H9 (cell line): ENCODE measurements at regions not wholly inside any gene's neighbourhood (a gene's known extent, or its start where the extent isn't known, plus 50 kb on each side); places are given as distances from the start of the nearest gene placed in this dataset.

Experiments used
- DNase-seq: peaks from one replicate; pipeline ENCODE4 v3.0.0-alpha.2; 2017
- H2AFZ ChIP-seq: one replicate; pipeline ENCODE4 v1.6.1; 2013; ENCODE audit warnings: mild to moderate bottlenecking, low read length, control low read depth, moderate library complexity
- H2AK5ac ChIP-seq: 2 replicates; pipeline ENCODE4 v1.6.1; 2013; ENCODE audit warnings: low read length, control low read depth, mixed read lengths; ENCODE audit not compliant: insufficient read length
- H2BK120ac ChIP-seq: one replicate; pipeline ENCODE4 v1.6.1; 2013; ENCODE audit warnings: low read depth, mild to moderate bottlenecking, low read length, control low read depth, inconsistent platforms; ENCODE audit not compliant: poor library complexity, severe bottlenecking
- H2BK12ac ChIP-seq: 2 replicates; pipeline ENCODE4 v1.6.1; 2013; ENCODE audit warnings: low read length, control low read depth, mixed read lengths, low read depth; ENCODE audit not compliant: insufficient read length
- H2BK15ac ChIP-seq: 2 replicates; pipeline ENCODE4 v1.6.1; 2013; ENCODE audit warnings: low read depth, low read length, control low read depth
- H2BK20ac ChIP-seq: one replicate; pipeline ENCODE4 v1.6.1; 2013; ENCODE audit warnings: low read depth, mild to moderate bottlenecking, low read length, control low read depth, inconsistent platforms; ENCODE audit not compliant: poor library complexity, severe bottlenecking
- H2BK5ac ChIP-seq: 2 replicates; pipeline ENCODE4 v1.6.1; 2013; ENCODE audit warnings: low read length, control low read depth, mixed read lengths; ENCODE audit not compliant: insufficient read length
- H3K14ac ChIP-seq: 2 replicates; pipeline ENCODE4 v1.6.1; 2013; ENCODE audit warnings: low read length, control low read depth; ENCODE audit not compliant: insufficient read depth
- H3K18ac ChIP-seq: 2 replicates; pipeline ENCODE4 v1.6.1; 2013; ENCODE audit warnings: low read depth, mild to moderate bottlenecking, mixed read lengths, low read length, control low read depth; ENCODE audit not compliant: insufficient read length
- H3K23ac ChIP-seq: 2 replicates; pipeline ENCODE4 v1.6.1; 2013; ENCODE audit warnings: low read length, control low read depth, mixed read lengths, low read depth; ENCODE audit not compliant: insufficient read length
- H3K23me2 ChIP-seq: 2 replicates; pipeline ENCODE4 v1.6.1; 2013; ENCODE audit warnings: low read depth, mild to moderate bottlenecking, mixed read lengths, low read length, control low read depth; ENCODE audit not compliant: insufficient read length, poor library complexity, severe bottlenecking
- H3K27ac ChIP-seq: 2 replicates; pipeline ENCODE4 v1.5.1; 2013; ENCODE audit warnings: low read length, control low read depth, mixed read lengths, low read depth; ENCODE audit not compliant: insufficient read length
- H3K27me3 ChIP-seq: 2 replicates; pipeline ENCODE4 v1.6.1; 2013; ENCODE audit warnings: low read length, control low read depth, inconsistent platforms; ENCODE audit not compliant: insufficient read depth
- H3K4ac ChIP-seq: 2 replicates; pipeline ENCODE4 v1.6.1; 2013; ENCODE audit warnings: low read depth, mild to moderate bottlenecking, control low read depth, inconsistent platforms, low read length, moderate library complexity
- H3K4me1 ChIP-seq: 2 replicates; pipeline ENCODE4 v1.6.1; 2013; ENCODE audit warnings: low read length, control low read depth, inconsistent platforms; ENCODE audit not compliant: insufficient read depth
- H3K4me2 ChIP-seq: 2 replicates; pipeline ENCODE4 v1.6.1; 2013; ENCODE audit warnings: low read length, control low read depth, mixed read lengths; ENCODE audit not compliant: insufficient read length, insufficient read depth
- H3K56ac ChIP-seq: 2 replicates; pipeline ENCODE4 v1.6.1; 2013; ENCODE audit warnings: low read depth, mild to moderate bottlenecking, mixed read lengths, low read length, control low read depth; ENCODE audit not compliant: insufficient read length
- H3K79me1 ChIP-seq: 2 replicates; pipeline ENCODE4 v1.6.1; 2013; ENCODE audit warnings: low read depth, mild to moderate bottlenecking, moderate library complexity, low read length, control low read depth, inconsistent platforms; ENCODE audit not compliant: insufficient read depth, poor library complexity, severe bottlenecking
- H3K79me2 ChIP-seq: 2 replicates; pipeline ENCODE4 v1.6.1; 2013; ENCODE audit warnings: low read length, control low read depth, inconsistent platforms; ENCODE audit not compliant: insufficient read depth
- H3K9ac ChIP-seq: 2 replicates; pipeline ENCODE4 v1.6.1; 2013; ENCODE audit warnings: low read length, control low read depth, mixed read lengths; ENCODE audit not compliant: insufficient read length; ENCODE audit errors: extremely low read depth
- H3K9me3 ChIP-seq: one replicate; pipeline ENCODE4 v1.6.1; 2013; ENCODE audit warnings: low read depth, low read length, inconsistent platforms; ENCODE audit not compliant: control insufficient read depth
- H3T11ph ChIP-seq: one replicate; pipeline ENCODE4 v1.6.1; 2013; ENCODE audit warnings: mild to moderate bottlenecking, low read length, control low read depth, inconsistent platforms
- H4K20me1 ChIP-seq: one replicate; pipeline ENCODE4 v1.6.1; 2013; ENCODE audit not compliant: control insufficient read depth, insufficient read length, insufficient read depth
- H4K5ac ChIP-seq: 2 replicates; pipeline ENCODE4 v1.6.1; 2013; ENCODE audit warnings: low read depth, mild to moderate bottlenecking, mixed read lengths, low read length, control low read depth; ENCODE audit not compliant: insufficient read length
- H4K8ac ChIP-seq: replicated peaks from 2 replicates; pipeline ENCODE4 v1.6.1; 2013; ENCODE audit warnings: low read length, control low read depth, mixed read lengths, low read depth; ENCODE audit not compliant: insufficient read length
- H4K91ac ChIP-seq: 2 replicates; pipeline ENCODE4 v1.6.1; 2013; ENCODE audit warnings: low read depth, mild to moderate bottlenecking, moderate library complexity, mixed read lengths, low read length, control low read depth; ENCODE audit not compliant: insufficient read length
- H3K27ac Mint-ChIP-seq, 3 experiments: 2 replicates in 2 of 3; 3 replicates in 1 of 3; pipeline ENCODE4 v1.8.0; 2020 to 2021; ENCODE audit warnings: mixed read lengths in 3 of 3, mild to moderate bottlenecking in 1 of 3, moderate library complexity in 1 of 3
- H3K27me3 Mint-ChIP-seq: 2 replicates; pipeline ENCODE4 v1.8.0; 2021; ENCODE audit warnings: low read depth, mild to moderate bottlenecking, moderate library complexity, mixed read lengths
- H3K36me3 Mint-ChIP-seq, 3 experiments: 2 replicates in 2 of 3; 3 replicates in 1 of 3; pipeline ENCODE4 v1.8.0; 2020 to 2021; ENCODE audit warnings: low read depth in 3 of 3, mixed read lengths in 3 of 3; ENCODE audit not compliant: insufficient read depth in 1 of 3
- H3K4me1 Mint-ChIP-seq, 2 experiments: 2 replicates each; pipeline ENCODE4 v1.8.0; 2020; ENCODE audit warnings: mixed read lengths in 2 of 2
- H3K4me3 Mint-ChIP-seq, 2 experiments: 2 replicates in 1 of 2; 3 replicates in 1 of 2; pipeline ENCODE4 v1.8.0; 2020 to 2021; ENCODE audit warnings: mild to moderate bottlenecking in 2 of 2, mixed read lengths in 2 of 2, moderate library complexity in 1 of 2
- H3K9me3 Mint-ChIP-seq, 2 experiments: 2 replicates in 1 of 2; 3 replicates in 1 of 2; pipeline ENCODE4 v1.8.0; 2020; ENCODE audit warnings: mild to moderate bottlenecking in 2 of 2, mixed read lengths in 2 of 2, moderate library complexity in 1 of 2
- CTCF ChIP-seq: fragments of 200-600 bp; sonication (generic); conservative IDR thresholded peaks from 3 replicates; pipeline ENCODE4 v1.8.0; 2021; ENCODE audit warnings: antibody characterized with exemption, mild to moderate bottlenecking
- WGBS: extraction: QIAGEN DNeasy Blood & Tissue Kit; methylation state at CpG from one replicate; pipeline ENCODE4 v1.1.7; 2013; ENCODE audit warnings: missing lambda C conversion rate, low lambda C conversion rate, mixed read lengths; ENCODE audit not compliant: insufficient read length; ENCODE audit errors: extremely low coverage; 5-methylcytosine and 5-hydroxymethylcytosine counted together

- no peaks in the 10 kb centered on the region for H3K23me2 ChIP-seq
- no peak overlapping the region for H3T11ph ChIP-seq
- no peak for TF ChIP-seq CTCF
- no peak overlapping the region for H2BK12ac ChIP-seq
- Mint-ChIP-seq H3K9me3 (peaks cover 0 to 5% of the 10 kb centered on the region in 2 experiments; a peak in 4 of 5 replicates), H3K27me3 (no peaks in the 10 kb centered on the region), H3K36me3 (peaks cover 0 to 6% (median 0%) of the 10 kb centered on the region in 3 experiments; a peak in 3 of 7 replicates), H3K27ac (no peak overlapping the region; a peak in 1 of 7 replicates), H3K4me3 (no peak overlapping the region), H3K4me1 (peaks cover 11 to 14% of the 10 kb centered on the region in 2 experiments)
- no peak overlapping the region for H3K4me2 ChIP-seq
- no peak overlapping the region for H2BK20ac ChIP-seq
- H2AFZ ChIP-seq, result no peak overlapping the region
- H3K27ac ChIP-seq, result no peak overlapping the region
- H4K91ac ChIP-seq, result no peak overlapping the region
- H3K79me1 ChIP-seq, result no peaks in the 10 kb centered on the region
- H2AK5ac ChIP-seq, result no peak overlapping the region
- H3K9ac ChIP-seq, result no peak overlapping the region
- no peak overlapping the region for H3K4ac ChIP-seq
- H2BK15ac ChIP-seq, result no peak overlapping the region
- no peak overlapping the region for H3K56ac ChIP-seq
- H4K20me1 ChIP-seq, result no peaks in the 10 kb centered on the region
- H4K5ac ChIP-seq, result no peak overlapping the region
- DNase-seq, result no peak
- no peaks in the 10 kb centered on the region for H3K79me2 ChIP-seq
- no peak overlapping the region for H4K8ac ChIP-seq
- H3K18ac ChIP-seq, result no peak overlapping the region
- no peaks in the 10 kb centered on the region for H3K27me3 ChIP-seq
- no peak overlapping the region for H3K14ac ChIP-seq
- no CpG with 5 or more reads among the region's 7 CpGs for WGBS
- H2BK120ac ChIP-seq, result no peak overlapping the region
- H3K4me1 ChIP-seq, result no peaks in the 10 kb centered on the region
- no peak overlapping the region for H2BK5ac ChIP-seq
- H3K9me3 ChIP-seq, result no peaks in the 10 kb centered on the region
- no peak overlapping the region for H3K23ac ChIP-seq
Measured at GRCh38 chr14:65853407-65853955, 441.0 kb downstream of the FUT8 start.
